Panc1 (cell line): ENCODE measurements at regions not wholly inside any gene's neighbourhood (a gene's known extent, or its start where the extent isn't known, plus 50 kb on each side); places are given as distances from the start of the nearest gene placed in this dataset.

Experiments
- ATAC-seq: fragments of 200-7000 bp; cut with Tn5 transposase; 2 replicates; pipeline ENCODE4 v1.9.1; 2020; ENCODE audit warnings: mild to moderate bottlenecking, moderate library complexity
- BruUV-seq: library from RNA; stranded (reverse); fragments of 400-500 nt; replicated peaks from 2 replicates; lab custom pipeline; 2021; lab: Mats Ljungman, UMichigan
- CTCF ChIA-PET: fragments of 300-600 bp; sonication (Branson Sonifier 250); formaldehyde crosslinking; loops from one replicate; lab custom pipeline; 2022; ENCODE audit warnings: antibody characterized with exemption; lab: Charles Lee
- POLR2A ChIA-PET: fragments of 300-600 bp; sonication (Branson Sonifier 250); formaldehyde crosslinking; loops from one replicate; lab custom pipeline; 2022; ENCODE audit warnings: antibody characterized with exemption; lab: Charles Lee
- DNase-seq: peaks from one replicate; pipeline ENCODE4 v3.0.0-alpha.2; 2010; ENCODE audit warnings: low read depth, low spot score
- H3K27ac ChIP-seq: 2 replicates; pipeline ENCODE4 v1.5.1; 2011; ENCODE audit warnings: mild to moderate bottlenecking, low read length, inconsistent platforms
- H3K27me3 ChIP-seq: fragments of 200-500 bp; sonication (Bioruptor generic); 2 replicates; pipeline ENCODE4 v1.6.0; 2014; ENCODE audit warnings: low read length, inconsistent platforms; ENCODE audit not compliant: control insufficient read depth, insufficient read depth
- H3K36me3 ChIP-seq: fragments of 200-500 bp; sonication (Bioruptor generic); 2 replicates; pipeline ENCODE4 v1.5.1; 2014; ENCODE audit warnings: inconsistent platforms, mild to moderate bottlenecking, low read length, moderate library complexity; ENCODE audit not compliant: control insufficient read depth, insufficient read depth
- H3K4me1 ChIP-seq: 2 replicates; pipeline ENCODE4 v1.5.1; 2011; ENCODE audit warnings: inconsistent platforms, mild to moderate bottlenecking, low read length, moderate library complexity; ENCODE audit not compliant: control insufficient read depth, insufficient read depth
- H3K4me3 ChIP-seq, 2 experiments: 2 replicates each; pipeline ENCODE4 v1.5.1; 2011 to 2012; ENCODE audit warnings: low read depth in 2 of 2, low read length in 2 of 2, mild to moderate bottlenecking in 2 of 2, inconsistent platforms in 1 of 2, moderate library complexity in 1 of 2
- H3K9me3 ChIP-seq: fragments of 200-500 bp; sonication (Bioruptor generic); 2 replicates; pipeline ENCODE4 v1.5.1; 2014; ENCODE audit warnings: low read depth, mild to moderate bottlenecking, inconsistent platforms, low read length, moderate library complexity; ENCODE audit not compliant: control insufficient read depth, insufficient read depth
- CTCF ChIP-seq: fragments of 450-650 bp; IDR thresholded peaks from 2 replicates; pipeline ENCODE4 v1.5.1; 2017; ENCODE audit warnings: mild to moderate bottlenecking
- POLR2AphosphoS5 ChIP-seq: IDR thresholded peaks from 2 replicates; pipeline ENCODE4 v1.6.1; 2012; ENCODE audit warnings: mild to moderate bottlenecking, low read depth, low read length, moderate library complexity
- REST ChIP-seq, 2 experiments: IDR thresholded peaks; 2 replicates each; pipeline ENCODE4 v1.6.1; 2011 to 2012; ENCODE audit warnings: low read depth in 2 of 2, control low read depth in 1 of 2, low read length in 1 of 2, mild to moderate bottlenecking in 1 of 2, moderate library complexity in 1 of 2; ENCODE audit not compliant: insufficient read depth in 1 of 2
- SIN3A ChIP-seq: IDR thresholded peaks from 2 replicates; pipeline ENCODE4 v1.6.1; 2012; ENCODE audit warnings: low read depth, mild to moderate bottlenecking, low read length, moderate library complexity, borderline replicate concordance; ENCODE audit not compliant: insufficient read depth
- TCF7L2 ChIP-seq: IDR thresholded peaks from 2 replicates; pipeline ENCODE4 v1.6.1; 2011; ENCODE audit warnings: mild to moderate bottlenecking, low read depth, low read length, inconsistent platforms
- in situ Hi-C: cut with HindIII; loops from 2 replicates; pipeline ENCODE4 v1.10.0; 2016; ENCODE audit warnings: low sequenced_read_pairs, low pct_unique_long_range_greater_than_20kb
- intact Hi-C: fragments of 100-400 bp; cut with micrococcal nuclease; formaldehyde crosslinking; loops from one replicate; pipeline ENCODE4 v1.10.0; 2022; ENCODE audit not compliant: unreplicated experiment

GRCh38 chr1:29517251-29518086 lies 281.1 kb downstream of the PTPRU start:
- POLR2A ChIA-PET, result no interaction called here
- Histone ChIP-seq H3K27me3 (0 out of 2 replicates have a peak, but pooled peaks cover 2% of the 10 kb centered on the region), H3K9me3 (no peaks in the 10 kb centered on the region), H3K36me3 (no peaks in the 10 kb centered on the region), H3K4me1 (no peaks in the 10 kb centered on the region; the same call in 1 of the 2 replicates), H3K4me3 (no peak overlapping the region), H3K27ac (no peak overlapping the region)
- intact Hi-C loops, result loop anchor here (10.0 kb wide), 1 partner anchor 337 kb away; no protein-coding TSS in a partner anchor
- no peak for DNase-seq
- CTCF ChIA-PET, result no interaction called here
- in situ Hi-C loops, result no loop called here
- ATAC-seq, result no peak
- BruUV-seq, result no TSS peak
- TF ChIP-seq POLR2AphosphoS5 (no peak), REST (IDR thresholded peaks at IDR 0.05; ENCODE audit: insufficient read depth in 1 of 2, low read depth in 2 of 2, low read length in 1 of 2) (no peak), CTCF (no peak), TCF7L2 (no peak), SIN3A (no peak)

GRCh38 chr1:29516063-29516820 lies 279.9 kb downstream of the PTPRU start:
- H3K4me3 ChIP-seq, result no peak overlapping the region
- DNase-seq (no peak), ATAC-seq (no peak)
- intact Hi-C loops, result loop anchor here (10.0 kb wide), 1 partner anchor 339 kb away; no protein-coding TSS in a partner anchor
- H3K27ac ChIP-seq, result no peak overlapping the region
- H3K4me1 ChIP-seq, result no peaks in the 10 kb centered on the region; the same call in 1 of the 2 replicates
- TF ChIP-seq REST (IDR thresholded peaks at IDR 0.05; ENCODE audit: insufficient read depth in 1 of 2, low read depth in 2 of 2, low read length in 1 of 2) (no peak), TCF7L2 (no peak), SIN3A (no peak), CTCF (no peak), POLR2AphosphoS5 (no peak)
- in situ Hi-C loops, result no loop called here
- 0 out of 2 replicates have a peak, but pooled peaks cover 3% of the 10 kb centered on the region for H3K27me3 ChIP-seq
- ChIA-PET CTCF (no interaction called here), POLR2A (no interaction called here)
- no TSS peak for BruUV-seq
- H3K36me3 ChIP-seq, result no peaks in the 10 kb centered on the region
- H3K9me3 ChIP-seq, result no peaks in the 10 kb centered on the region
